GM12872 (cell line): ENCODE measurements at regions not wholly inside any gene's neighbourhood (a gene's known extent, or its start where the extent isn't known, plus 50 kb on each side); places are given as distances from the start of the nearest gene placed in this dataset.

ENCODE experiments used
- TF ChIP-seq, protein P1 (sequence below): IDR thresholded peaks from 3 replicates; pipeline ENCODE4 v1.5.1; 2011; ENCODE audit warnings: low read depth, mild to moderate bottlenecking, low read length, moderate library complexity; ENCODE audit not compliant: insufficient read depth

DNA sequence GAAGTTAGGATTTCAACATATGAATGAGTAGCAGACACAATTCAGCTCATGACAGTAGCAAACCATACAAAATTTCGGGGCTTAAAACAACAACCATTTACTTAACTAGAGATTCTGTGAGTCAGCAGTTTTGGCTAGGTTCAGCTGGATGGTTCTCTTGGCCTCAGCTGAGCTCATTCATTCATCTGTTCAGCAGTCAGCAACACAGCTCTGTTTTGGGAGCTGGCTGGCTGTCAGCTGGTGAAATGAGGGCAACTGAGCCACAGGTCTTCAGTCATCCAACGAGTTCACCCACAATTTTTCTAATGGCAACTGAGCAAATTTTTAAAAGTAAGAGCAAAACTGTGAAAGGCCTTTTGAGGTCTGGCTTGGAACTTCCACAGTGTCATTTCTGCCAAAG is 2005.1 kb upstream of the AGA start:
- TF ChIP-seq, protein P1, sequence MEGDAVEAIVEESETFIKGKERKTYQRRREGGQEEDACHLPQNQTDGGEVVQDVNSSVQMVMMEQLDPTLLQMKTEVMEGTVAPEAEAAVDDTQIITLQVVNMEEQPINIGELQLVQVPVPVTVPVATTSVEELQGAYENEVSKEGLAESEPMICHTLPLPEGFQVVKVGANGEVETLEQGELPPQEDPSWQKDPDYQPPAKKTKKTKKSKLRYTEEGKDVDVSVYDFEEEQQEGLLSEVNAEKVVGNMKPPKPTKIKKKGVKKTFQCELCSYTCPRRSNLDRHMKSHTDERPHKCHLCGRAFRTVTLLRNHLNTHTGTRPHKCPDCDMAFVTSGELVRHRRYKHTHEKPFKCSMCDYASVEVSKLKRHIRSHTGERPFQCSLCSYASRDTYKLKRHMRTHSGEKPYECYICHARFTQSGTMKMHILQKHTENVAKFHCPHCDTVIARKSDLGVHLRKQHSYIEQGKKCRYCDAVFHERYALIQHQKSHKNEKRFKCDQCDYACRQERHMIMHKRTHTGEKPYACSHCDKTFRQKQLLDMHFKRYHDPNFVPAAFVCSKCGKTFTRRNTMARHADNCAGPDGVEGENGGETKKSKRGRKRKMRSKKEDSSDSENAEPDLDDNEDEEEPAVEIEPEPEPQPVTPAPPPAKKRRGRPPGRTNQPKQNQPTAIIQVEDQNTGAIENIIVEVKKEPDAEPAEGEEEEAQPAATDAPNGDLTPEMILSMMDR = no peak

DNA sequence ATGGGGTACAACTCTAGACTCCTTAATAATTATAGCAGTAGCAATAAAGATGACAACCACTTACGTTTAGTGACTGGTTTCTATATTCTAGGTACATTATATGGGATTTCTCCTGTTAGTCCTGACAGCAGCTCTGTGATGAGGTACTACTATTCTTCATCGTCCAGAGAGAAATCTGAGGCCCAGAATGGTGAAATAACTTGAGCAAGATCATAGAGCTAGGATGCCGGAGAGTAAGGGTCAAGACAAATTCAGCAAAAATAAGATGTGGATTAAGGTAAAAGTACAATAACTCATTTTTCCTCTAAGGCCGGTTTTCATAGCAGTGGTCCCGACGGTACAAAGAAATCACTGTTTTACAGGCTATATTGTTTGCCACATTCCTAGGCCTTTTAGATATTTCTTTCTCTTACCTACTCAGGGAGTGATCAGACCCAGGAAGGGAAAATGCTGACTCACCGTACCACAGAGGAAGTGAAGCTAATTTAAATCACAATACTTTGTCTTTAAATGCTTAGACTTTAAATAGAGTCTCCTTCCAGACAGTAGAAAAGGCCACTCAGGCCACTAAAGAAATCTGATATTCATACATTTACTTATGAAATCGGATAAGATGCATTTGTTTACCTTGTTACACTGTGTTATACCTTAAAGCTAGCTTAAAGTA is 2023.0 kb upstream of the AGA start:
- TF ChIP-seq, protein P1 = no peak

DNA sequence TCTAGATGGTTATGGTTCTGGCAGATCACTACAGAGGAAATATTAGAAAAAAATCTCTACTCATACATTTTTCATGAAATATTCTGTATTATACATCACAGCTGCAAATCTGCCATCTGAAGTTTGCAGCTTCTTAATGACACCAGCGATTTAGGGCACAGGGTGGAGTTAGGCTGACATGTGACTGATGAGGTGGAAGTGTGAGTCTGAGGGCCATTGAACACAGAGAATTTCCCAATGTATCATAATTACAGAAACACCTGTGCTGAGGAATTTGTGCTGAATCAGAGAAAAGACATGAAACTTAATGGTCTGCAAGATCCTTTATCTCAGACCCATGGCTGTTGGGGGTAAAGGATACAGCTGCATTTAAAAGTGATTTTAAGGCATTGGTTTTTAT is 2025.6 kb upstream of the AGA start:
- TF ChIP-seq, protein P1 = no peak

DNA sequence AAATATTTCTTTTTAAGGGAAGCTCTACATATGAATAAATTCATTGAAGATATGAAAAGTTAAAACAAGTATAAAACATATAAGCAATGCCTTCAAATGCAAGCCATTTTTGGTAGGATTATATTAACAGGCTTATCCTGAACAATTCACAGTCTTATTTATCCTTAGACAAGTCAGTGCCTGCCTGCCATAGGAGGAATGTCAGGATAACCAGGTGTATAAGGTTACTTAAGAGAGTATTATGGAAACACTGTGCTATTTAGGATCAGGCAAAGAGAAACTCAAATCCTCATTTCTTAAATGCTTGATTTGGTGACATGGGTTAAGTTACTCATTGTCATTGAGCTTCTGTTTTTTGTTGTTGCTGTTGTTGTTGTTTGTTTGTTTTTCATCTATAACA is 2029.9 kb upstream of the AGA start:
- TF ChIP-seq, protein P1 = no peak

DNA sequence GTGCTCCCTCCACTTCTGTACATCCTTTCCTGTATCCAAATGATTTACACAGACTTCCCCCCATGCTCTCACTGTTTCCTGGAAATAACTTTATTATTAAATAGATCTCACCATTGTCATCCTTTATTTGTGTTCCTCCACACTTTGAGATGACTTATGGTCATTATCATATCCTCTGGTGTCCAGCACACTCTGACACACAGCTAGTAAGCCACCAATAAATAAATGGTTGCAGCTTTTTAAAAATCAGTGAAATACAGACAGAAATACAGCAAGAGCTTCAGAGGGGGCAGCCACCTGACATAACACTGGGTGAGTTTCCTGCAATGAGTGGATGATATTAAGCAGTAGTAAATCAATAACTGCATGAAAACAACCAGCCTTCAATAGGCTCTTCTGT is 2036.4 kb upstream of the AGA start:
- TF ChIP-seq, protein P1 = no peak

DNA sequence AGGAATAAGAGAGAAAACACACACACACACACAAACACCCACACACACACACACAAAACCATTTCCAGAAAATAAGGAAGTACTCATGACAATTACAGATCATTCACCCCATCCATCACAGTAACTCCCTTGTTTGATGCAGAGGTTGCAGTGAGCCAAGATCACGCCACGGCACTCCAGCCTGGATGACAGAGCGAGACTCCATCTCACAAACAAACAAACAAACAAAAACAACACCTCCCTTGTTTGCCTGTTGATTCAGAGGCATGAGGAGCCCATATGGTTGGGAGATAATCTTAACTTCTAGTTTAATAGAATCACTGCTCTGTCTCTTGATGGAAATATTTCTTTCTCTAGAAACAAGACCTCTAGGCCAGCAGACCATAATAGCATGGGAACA is 2043.5 kb upstream of the AGA start:
- TF ChIP-seq, protein P1 = no peak

DNA sequence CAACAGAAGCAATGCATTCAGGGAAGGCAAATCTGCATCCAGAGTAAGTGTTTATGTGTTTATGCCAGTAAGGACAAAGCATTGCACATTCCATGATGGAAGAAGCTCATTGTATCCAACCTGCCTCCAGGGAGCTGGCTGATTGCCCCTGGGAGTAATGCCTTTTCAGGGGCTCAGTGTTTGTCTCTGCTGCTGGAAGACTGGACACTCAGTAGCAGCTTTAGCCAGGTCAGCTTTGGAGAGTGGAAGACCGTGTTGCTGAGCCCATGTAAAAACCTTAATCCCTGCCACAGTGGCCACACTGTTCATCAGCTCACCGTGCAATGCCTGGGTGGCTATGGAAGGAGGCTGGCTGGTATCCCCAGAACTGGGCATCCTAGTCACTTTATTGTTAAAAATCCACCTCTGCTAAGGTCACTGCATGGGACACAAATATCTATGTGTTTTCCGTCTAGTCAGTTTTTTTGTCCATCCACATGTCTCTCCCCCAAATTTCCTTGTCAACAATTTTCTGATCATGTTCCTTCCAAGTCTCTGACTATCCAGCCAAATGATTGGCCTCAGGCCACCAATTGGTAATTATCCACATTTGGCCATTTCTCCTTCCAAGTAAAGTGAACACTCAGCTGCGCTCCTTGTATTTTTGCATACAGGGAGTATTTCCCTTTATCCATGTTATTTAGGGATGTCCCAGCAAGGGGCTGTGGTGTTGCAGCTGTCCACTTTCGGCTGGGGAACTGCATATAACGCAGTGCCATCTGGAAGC is 2044.5 kb upstream of the AGA start:
- TF ChIP-seq, protein P1 = no peak
